CD4-positive, alpha-beta T cell treated with Interferon alpha-2 for 1 hour (primary cell): ENCODE measurements at regions not wholly inside any gene's neighbourhood (a gene's known extent, or its start where the extent isn't known, plus 50 kb on each side); places are given as distances from the start of the nearest gene placed in this dataset.

ENCODE experiments used
- DNase-seq, 2 donors: peaks; one replicate each; pipeline ENCODE4 v3.0.0-alpha.2; 2020 to 2022

DNA sequence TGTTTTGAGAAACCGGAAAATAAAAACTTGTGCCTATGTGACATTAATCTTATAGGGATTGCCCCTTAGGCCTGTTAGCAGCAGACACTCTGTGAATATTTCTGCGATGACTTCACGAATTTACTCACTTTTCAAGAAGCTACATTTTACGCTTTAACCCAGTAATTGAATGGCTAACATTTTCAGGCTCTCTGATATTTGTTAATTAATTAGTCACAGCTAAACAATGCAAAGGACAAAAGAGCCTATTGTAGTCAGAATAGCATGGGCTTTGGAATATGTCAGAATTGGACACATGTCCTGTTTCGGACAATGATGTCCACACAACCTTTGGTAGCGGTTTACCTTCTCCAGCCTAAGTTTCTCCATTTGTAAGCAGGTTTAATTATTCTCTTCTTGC lies 506.6 kb downstream of the EFNB2 start:
- no peak for DNase-seq

GRCh38 chr13:106011600-106011999 lies 523.9 kb downstream of the EFNB2 start:
- DNase-seq, result no peak

DNA sequence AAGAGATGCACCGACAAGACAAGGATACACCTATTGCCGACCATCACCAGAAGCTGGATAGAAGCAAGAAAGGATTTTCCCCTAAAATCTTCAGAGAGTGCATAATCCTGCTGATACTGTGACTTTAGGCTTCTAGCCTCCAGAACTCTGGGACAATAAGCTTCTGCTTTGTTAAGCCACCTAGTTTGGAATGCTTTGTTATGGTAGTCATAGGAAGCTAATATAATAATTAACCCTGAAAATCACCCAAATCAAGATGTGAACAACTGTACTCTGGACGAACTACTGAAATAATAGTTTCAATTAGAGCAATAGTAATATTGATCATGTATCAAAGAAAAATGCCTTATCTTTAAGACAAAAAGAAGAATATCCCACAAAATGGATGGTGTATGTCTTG lies 524.6 kb downstream of the EFNB2 start:
- no peak for DNase-seq

DNA sequence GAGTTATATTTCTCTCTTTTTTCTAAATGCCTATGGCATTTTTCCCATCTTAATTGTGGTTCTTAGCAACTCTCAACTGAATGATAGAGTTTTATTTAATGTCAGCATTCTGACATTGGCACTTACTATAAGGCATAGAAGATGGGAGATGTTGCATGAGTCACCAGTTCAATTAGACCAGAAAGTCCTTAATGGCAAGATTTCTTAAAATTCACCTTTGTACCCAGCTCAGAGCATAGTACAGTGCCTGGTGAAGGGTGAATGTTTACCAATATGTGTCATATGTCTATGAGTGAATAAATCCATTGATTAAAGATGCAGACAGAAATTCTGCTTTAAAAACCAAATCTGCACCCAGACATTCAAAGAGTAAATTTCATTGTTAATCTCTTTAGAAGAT lies 526.9 kb downstream of the EFNB2 start:
- no peak for DNase-seq

- DNase-seq, result no peak
Observed at GRCh38 chr13:106007156-106007555, 528.3 kb downstream of the EFNB2 start.

- no peak for DNase-seq
Observed at GRCh38 chr13:106003651-106004050, 531.8 kb downstream of the EFNB2 start.

DNA sequence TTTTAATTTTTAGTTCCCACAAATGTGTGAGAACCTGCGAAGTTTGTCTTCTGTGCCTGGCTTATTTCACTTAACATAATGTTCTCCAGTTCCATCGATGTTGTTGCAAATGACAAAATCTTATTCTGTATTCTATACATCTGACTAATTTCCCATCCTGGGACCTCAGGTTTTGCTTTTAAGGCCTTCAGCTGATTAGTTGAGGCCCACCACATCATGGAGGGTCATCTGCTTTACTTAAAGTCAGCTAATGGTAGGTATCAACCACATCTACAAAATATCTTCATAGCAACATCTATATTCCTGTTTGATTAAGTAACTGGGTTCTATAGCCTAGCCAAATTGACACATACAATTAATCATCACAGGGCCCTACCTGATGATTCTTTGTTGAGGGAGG lies 534.0 kb downstream of the EFNB2 start:
- no peak for DNase-seq

DNA sequence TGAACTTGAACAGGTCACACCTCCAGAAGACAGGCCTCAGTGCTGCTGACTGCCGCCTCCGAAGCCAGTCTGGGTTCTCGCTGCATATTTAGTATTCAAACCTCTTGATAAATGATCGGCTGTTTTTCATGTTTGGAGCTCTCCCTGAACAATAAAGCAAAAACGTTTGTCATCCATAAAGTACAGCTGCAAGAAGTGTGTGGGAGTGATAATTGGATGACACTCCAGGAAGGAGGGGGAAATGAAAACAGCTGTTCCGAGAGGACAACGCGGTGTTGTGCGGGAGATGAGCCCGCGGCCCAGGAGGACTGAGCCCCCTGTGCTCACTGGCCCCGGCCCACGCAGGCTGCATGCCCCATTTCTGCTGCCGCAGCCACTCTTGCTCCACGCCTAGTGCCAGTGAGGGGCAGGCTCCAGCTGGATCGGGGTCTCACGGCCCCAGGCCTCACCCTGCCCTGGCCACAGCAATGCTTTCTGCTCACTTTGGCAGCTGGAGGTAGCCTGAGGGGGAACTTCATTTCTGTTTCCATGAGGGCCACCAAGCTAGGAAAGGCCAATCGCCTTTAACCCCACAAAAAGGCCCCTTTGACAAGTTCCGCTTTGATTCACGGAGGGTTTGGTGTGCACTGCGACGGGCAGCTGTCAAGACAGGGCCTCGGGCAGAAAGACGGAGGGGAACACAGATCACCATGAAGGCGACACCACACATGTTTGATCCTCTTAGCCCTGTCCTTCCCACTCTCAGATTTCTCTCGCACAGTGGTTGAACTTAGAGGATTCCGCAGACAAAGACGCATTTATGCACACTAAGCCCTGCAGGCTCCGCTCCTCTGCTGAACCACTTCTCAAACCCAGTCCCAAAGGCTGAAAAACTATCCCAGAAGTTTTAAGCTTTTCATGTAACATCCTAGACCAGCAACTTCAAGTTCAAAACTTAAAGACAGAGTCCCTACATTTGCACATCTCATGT lies 537.6 kb downstream of the EFNB2 start:
- DNase-seq, result no peak

DNA sequence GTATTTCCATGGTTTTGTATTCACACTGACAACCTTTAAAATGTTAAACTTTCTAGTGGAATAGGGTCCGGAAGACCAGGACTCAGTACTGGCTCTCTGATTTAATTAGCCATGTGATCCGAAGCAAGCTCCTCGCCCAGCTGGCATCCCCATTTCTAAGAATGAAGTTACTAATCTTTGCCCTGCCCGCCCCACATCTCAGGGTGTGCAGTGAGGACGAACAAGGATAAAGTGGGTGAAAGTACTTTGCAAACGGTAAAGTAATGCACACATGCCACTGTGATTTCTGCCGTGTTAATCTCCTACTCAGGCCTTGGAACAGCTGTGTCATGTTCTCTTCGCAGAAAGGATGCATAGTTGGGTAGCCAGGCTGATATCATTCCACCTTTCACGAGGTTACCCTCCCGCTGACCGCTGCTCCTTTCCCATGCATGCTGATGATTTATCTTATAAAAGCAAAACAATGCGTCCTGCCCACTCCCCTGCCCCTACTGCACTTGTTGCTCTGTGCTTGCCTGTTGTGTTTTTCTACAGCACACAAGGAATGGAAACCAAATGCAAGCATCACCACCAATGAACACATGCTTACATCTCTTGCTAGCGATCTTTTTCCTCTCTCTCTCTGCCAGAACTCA lies 539.0 kb downstream of the EFNB2 start:
- no peak for DNase-seq

- DNase-seq, result no peak
Observed at GRCh38 chr13:105994340-105994739, 541.1 kb downstream of the EFNB2 start.

DNA sequence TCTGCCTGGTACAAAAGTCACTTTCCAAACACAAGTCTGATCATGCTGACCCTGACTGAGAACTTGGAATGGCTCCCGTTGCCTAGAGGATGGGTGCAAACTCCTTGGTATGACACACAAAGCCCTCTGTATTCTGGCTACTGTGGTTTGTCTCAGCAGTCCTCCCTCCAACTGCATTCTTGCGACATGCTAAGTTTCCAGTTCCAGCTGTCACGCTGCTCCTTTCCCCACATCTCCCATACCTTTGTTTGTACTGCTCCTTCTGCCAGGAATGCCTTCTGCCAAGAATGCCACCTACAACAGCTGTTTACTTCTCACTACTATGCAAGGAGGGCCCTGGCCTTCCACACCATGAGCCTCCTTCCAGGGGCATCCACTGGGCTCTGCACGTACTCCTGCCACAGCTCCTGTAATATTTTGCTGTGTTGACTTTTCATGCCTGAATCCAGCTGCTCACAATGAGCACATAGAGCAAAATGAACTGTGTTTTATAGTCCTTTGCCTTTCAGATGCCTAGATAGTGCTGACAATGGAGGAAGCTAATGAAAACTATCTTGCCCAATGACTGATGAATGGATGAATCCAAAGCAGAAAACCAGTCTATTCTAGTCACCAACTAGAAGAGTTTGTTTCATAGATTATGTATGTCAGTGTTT lies 543.7 kb downstream of the EFNB2 start:
- DNase-seq, result no peak

- no peak for DNase-seq
Observed at GRCh38 chr13:105991131-105991530, 544.3 kb downstream of the EFNB2 start.

DNA sequence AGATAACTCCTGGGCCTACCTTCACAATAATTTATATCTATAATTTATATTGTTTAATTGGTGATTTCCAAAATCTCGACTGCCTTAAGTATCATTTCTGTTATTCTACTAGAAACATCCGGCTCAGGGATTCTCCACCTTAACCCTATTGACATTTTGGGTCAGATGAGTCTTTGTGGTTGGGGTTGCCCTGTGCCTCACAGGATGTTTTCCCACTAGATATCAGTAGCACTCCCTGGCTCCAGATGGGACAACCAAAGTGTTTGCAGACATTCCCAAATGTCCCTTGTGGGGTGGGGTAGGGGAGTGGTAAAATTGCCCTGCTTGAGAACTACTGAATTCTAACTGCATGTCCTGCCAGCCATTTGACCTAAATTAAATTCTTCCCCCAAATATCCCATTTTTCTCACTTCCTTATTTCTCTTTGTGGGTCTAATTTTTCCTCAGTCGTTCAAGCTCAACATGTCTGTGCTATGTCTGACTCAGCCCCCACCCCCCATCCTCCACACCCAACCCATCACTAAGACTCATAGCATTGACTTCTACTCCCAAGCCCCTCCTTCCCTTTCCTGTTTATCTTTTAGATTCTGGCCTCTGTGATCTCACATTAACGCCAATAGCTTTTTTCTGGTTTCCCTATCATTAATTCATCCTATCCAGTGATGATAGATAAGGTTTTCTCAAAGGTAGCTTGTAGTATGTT lies 545.1 kb downstream of the EFNB2 start:
- no peak for DNase-seq

GRCh38 chr13:105984646-105985045 lies 550.8 kb downstream of the EFNB2 start:
- no peak for DNase-seq

- DNase-seq, result no peak
Observed at GRCh38 chr13:105984236-105984635, 551.2 kb downstream of the EFNB2 start.

DNA sequence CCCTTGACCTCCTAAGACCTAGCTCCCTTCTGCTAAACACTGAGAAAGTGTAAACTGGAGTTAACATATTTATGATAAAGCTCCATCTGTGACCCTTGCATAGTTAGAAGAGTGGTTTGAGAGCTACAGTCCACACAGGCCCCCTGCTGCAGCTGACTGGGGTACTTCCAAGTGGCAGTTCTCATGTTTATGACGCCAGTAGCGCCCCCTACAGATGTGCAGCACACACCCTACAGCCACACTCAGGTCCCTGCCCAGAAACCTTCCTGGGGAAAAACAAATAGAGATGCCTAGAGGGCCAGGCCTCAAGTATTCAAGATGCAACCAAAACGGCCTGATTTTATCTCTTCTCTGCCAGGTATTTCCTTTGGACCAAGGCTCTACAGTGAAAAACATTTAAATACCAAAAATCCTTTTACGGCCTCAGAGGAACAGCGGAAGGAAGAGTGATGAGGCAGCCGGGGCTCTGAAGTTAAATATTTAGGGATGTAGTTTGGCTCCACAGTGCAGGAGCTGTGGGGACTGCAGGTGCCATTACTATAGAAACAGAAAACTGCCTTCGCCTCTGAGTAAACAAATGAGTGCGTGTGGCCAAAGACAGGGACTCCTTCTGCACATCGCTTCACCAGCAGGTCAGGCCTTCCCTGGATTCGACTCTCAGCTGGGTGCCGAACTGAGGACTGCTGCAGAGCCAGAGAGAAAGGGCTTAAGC lies 553.1 kb downstream of the EFNB2 start:
- no peak for DNase-seq

DNA sequence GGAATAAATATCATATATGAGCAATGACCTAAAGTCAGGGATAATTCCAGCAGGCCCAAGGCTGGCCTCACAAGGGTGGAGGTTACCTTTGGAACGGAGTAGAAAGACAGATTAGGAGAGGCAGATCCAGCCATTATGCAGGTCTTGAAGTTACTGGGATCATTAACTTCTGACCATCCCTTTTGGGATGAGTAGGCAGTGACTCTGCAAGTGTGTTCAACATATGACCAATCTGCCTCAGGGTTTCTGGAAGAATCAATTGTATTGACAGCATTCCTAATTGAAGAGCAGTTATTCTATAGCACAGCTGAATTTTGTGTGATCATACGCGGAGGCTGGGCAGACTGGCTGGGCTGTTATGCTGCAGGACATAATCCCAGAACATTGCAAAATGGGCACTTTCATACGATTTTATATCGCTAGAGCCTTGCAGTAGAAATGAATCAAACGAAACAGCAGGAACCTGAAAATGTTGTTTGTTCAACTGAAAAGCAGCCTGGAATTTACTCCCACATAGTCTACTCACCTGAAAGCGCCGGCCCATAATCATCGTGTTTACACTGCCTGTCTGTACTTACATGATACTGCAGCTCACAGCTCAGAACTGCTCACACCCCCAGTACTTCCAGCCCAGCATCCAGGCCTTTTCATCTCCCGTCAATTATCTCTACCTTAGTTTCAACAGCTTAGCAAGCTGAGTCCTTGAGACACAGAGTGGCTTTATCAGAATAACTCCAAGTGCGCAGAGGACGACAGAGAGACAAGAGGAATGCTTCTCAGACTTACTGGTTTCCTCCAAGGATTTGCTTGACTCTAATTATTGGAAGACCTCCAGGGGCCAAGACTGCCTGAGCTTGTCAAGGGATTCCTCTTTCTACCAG lies 556.1 kb downstream of the EFNB2 start:
- DNase-seq, result no peak

- DNase-seq, result no peak
Observed at GRCh38 chr13:105974380-105974779, 561.1 kb downstream of the EFNB2 start.

DNA sequence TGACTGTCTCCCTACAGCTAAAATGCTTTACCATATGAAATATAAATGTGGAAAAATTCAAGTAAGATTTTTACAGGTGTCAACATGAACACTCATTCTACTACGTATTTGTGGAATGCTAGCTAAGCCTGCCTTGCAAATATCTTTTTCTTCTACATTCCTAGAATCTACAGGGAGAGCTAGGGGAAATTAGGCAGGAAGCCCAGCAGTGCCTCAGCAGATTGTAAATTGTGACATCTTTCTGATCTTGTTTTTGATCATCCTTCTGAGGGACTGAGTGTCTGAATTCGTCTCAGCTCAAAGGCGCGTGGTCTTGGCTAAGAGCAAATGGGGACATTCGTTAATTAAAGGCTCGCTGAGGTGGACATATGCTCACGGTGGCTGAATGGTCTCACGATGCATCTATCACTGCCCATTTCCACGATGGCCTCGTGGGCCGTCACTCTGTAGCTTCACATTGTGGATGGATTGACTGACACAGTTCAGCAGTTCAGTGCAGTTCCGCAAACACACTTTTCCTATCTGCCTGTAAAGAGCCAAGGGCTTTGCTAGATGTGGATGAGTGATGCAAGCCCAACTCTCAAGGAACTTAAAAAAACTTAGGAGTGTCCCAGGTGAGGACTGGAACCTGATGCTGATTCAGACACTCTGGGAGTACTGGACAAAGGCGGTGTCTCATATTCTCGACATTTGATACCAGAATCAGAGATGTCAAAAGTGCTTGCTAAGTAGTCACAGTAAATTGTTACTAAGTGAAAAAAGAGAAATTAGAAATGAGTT lies 562.5 kb downstream of the EFNB2 start:
- DNase-seq, result no peak

DNA sequence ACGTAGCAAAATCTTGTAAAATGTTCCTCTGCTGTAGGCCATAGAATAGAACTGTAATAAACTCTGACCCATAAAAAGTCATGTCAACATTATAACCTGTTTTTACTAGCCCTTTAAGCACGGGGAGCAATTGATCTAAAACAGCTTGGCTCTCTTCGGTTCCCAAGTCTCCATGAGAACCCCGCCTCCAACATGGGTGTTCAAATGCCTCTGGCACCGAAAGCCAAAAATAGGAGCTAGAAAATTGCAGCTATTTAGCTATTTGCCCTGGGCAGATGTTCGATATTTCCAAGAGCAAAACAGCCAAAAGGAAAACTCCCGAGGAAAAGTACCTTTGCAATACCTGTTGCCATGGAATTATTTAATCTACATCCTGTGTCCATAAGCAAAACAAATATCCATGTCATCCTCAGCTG lies 563.1 kb downstream of the EFNB2 start:
- DNase-seq, result no peak

DNA sequence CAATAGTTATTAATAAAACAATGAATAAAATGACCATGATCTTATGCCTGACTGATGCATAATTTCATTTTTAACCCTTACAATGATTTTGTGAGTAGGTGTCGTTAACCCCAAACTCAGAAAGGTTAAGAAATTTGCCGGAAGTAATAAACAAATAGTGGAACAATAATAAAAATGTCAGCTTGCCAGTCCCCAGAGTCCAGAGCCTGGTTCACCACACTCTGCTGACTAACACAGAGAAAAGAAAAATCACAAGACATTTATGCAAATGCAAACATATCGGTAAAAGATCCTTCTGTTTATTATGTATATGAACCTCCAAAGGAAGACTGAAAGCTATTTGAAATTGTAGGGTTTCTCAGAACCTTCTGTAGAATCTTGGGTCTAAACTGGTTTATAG lies 563.7 kb downstream of the EFNB2 start:
- DNase-seq, result no peak
